PC-9 (cell line): ENCODE measurements at regions not wholly inside any gene's neighbourhood (a gene's known extent, or its start where the extent isn't known, plus 50 kb on each side); places are given as distances from the start of the nearest gene placed in this dataset.

Experiments
- CTCF ChIP-seq: fragments of 200-600 bp; sonication (generic); conservative IDR thresholded peaks from 2 replicates; pipeline ENCODE4 v1.6.1; 2017; ENCODE audit warnings: mixed run types, antibody characterized with exemption, mild to moderate bottlenecking, moderate library complexity
- EZH2 ChIP-seq: fragments of 200-600 bp; sonication (generic); IDR thresholded peaks from 2 replicates; pipeline ENCODE4 v1.8.0; 2017; ENCODE audit warnings: antibody characterized with exemption, low read depth

GRCh38 chr12:21991526-21991925 is 50.3 kb upstream of the ABCC9 start:
- TF ChIP-seq EZH2 = no peak
- no peak for TF ChIP-seq CTCF
